NCI-H526 treated with DMSO at 0.1 percent for 48 hours (cell line): ENCODE measurements at regions not wholly inside any gene's neighbourhood (a gene's known extent, or its start where the extent isn't known, plus 50 kb on each side); places are given as distances from the start of the nearest gene placed in this dataset.
"Not testable (repeated sequence)": the region's sequence is repeated elsewhere in the genome, so short reads cannot be mapped to it uniquely, and the experiment has no call there.

Source experiments
- DNase-seq: peaks from one replicate; lab custom pipeline; 2025; lab: John Stamatoyannopoulos, UW

GRCh38 chr1:213782941-213783672 is 204.7 kb upstream of the PROX1 start:
- DNase-seq: no peak

DNA sequence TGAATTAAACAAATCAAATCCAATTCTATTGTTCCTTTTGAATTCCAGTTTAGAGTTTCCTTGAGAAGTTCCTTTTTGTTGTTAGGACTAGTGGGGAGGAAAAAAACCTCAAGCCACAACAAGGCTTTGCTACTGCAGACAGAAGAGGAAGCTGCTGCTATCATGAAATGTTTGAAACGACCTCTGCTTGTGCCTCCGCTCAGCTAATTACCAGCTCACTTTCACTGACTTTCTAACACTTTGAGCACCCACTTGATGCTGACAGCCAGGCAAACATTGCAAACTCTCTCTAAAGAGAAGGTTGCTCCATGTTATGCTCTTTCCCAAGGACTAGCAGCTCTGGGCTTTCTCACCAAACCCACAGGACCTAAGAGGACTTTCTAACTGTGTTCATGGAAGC is 203.9 kb upstream of the PROX1 start:
- no peak for DNase-seq

GRCh38 chr1:213786683-213787082 is 201.1 kb upstream of the PROX1 start:
- no peak for DNase-seq

GRCh38 chr1:213790565-213790964 is 197.2 kb upstream of the PROX1 start:
- DNase-seq: no peak

- no peak for DNase-seq
Measured at GRCh38 chr1:213793482-213794067, 194.2 kb upstream of the PROX1 start.

GRCh38 chr1:213796525-213796924 is 191.2 kb upstream of the PROX1 start:
- DNase-seq: no peak

DNA sequence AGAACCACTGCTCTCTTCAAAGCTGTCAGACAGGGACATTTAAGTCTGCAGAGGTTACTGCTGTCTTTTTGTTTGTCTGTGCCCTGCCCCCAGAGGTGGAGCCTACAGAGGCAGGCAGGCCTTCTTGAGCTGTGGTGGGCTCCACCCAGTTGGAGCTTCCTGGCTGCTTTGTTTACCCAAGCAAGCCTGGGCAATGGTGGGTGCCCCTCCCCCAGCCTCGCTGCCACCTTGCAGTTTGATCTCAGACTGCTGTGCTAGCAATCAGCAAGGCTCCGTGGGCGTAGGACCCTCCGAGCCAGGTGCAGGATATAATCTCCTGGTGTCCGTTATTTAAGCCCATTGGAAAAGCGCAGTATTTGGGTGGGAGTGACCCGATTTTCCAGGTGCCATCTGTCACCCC is 179.5 kb upstream of the PROX1 start:
- DNase-seq: not testable (repeated sequence)

DNA sequence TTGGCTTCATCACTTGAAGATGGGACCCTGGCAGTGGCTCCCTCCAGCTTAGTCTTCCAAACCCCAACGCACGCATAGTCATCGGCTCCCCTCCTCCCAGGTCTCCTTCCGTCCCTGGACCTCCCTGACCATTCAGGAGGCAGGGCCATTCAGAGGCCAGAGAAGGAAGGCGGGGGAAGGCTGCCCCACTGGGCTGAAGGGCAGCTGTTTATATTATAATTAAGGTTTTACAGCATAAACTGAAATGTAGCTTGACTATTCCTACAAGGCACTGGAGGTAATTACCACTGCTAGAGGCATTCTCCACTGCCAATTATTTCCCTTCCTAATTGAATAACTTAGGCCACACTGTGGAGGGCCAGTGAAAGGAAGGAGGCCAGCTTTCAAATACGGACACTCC is 170.6 kb upstream of the PROX1 start:
- no peak for DNase-seq

DNA sequence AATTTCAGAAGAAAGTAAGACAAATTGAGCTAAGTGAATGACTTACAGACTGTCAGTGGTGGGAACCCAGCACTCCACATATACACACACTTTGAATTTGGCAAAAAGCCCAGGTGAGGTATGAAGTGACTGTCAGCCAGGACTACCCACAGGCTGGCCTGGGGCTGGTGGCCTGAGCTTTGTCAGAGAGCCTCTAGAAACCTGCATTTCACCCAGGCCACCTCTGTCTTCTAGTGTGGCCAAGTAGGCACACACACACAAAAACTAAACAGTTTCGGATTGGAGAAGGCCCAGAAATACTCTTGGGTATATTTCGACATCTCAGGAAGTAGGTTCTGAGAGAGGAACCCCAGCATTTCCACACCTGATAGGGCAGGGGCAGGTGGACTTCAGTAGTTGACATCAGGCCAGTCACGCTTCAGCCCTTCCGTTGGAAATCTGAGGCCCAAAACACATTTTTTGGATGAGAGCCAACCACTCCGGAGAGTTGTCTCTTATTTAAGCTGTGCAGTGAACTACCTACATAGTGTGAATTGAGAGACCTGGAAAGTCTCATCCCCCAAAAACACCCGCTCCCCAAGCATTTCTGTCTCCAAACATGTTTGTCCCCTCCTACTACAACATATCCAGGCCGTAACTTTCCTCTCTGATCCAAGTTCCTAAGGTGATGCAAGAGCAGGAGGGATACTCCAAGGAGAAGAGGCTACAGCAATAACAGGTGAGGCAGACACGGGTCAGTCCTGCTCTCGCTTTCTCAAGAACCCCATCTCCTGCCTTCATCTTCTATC is 167.2 kb upstream of the PROX1 start:
- DNase-seq: no peak

DNA sequence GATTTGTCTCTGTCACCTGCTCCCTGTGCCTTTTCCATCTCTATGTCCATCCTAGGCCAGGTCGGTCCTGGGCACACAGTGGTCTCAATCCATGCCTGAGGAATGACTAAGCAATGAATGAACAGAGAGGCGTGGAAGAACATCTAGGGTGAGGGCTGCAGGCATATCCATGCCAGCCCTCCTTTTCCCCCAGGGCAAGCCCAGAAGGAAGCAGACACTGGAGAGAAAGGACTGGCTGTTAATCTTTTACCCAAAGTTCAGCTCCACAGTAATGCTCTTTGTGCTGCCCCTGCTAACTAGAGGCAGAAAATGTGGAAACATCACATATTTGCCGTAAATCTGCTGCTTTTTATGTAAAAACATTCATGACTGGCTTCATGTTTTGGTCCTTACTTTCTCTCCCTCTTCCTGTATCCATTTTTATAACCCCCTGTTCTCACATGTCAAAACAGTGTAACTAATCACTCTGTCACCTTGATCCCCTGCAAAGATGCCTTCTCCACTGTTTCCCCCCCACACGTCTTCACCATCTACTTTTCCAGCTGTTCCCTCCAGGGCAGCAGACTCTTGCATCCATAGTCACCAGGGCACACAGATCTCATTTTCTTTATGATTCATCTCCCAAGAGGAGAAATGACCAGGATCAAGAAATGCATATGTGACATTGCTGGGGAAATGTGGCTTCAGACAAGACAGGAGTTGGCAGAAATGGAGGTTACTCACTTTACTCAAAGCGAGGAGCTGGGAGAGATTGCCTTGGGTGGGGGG is 166.4 kb upstream of the PROX1 start:
- no peak for DNase-seq

GRCh38 chr1:213821943-213822334 is 165.8 kb upstream of the PROX1 start:
- no peak for DNase-seq

- no peak for DNase-seq
Measured at GRCh38 chr1:213826891-213827290, 160.9 kb upstream of the PROX1 start.

DNA sequence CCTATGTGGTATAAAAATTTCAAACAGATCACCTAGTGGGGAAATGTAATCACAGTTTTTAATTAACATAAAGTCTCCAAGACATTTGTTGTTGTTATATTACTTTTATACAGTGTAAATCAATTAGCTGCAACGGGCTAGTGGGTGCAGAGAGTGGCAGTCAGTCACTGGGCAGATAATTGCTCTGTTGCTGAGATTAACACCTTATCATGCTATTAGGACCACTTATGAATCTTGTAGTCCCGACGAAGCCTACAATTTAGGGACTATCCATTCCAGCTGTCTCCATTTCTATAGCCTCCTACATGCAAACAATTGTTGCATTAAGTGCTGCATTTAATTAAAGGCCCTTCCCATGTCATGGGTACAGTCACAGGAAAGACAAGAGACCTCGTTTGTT is 158.9 kb upstream of the PROX1 start:
- no peak for DNase-seq

GRCh38 chr1:213829780-213830179 is 158.0 kb upstream of the PROX1 start:
- no peak for DNase-seq

- no peak for DNase-seq
Measured at GRCh38 chr1:213830371-213830770, 157.4 kb upstream of the PROX1 start.

- no peak for DNase-seq
Measured at GRCh38 chr1:213840575-213840974, 147.2 kb upstream of the PROX1 start.

DNA sequence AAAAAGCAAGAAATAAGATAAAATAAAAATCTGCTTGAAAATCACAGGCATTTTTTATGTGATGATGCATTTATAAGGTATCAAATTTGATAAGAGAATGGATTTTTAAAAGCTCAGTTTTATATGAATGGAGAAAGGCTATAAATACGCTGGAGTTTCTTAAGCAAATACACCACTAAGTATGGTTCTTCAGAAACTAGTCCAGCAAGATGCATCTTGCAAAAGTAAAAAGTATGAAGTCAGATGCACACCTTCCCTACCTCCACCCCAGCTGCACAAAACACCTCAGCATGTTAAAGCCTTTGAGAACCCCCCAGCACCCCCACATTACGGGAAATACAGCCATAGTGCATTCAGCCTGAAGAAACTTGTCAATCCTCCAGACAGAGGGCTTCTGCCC is 143.1 kb upstream of the PROX1 start:
- DNase-seq: no peak

GRCh38 chr1:213852107-213852506 is 135.7 kb upstream of the PROX1 start:
- DNase-seq: no peak

- no peak for DNase-seq
Measured at GRCh38 chr1:213858581-213858980, 129.2 kb upstream of the PROX1 start.

DNA sequence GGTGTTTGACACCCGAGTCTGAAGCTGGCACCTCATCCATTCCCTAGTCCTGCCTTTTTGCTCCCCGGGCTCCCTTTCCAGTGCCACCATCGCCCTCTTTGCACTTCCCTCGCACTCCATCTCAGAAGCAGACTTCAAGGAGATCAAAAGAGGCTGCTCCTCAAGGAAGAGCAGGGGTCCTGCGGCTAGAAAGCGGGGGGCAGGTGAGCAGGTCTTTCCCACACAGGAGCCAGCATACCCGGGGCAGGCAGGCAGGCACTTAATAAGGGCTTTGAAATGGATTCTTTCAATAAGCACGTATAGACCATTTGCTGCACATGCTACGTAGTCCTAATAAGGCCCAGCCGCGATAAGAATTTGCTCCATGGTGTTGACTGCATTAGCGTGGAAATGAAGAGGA is 125.9 kb upstream of the PROX1 start:
- no peak for DNase-seq

GRCh38 chr1:213864091-213864490 is 123.7 kb upstream of the PROX1 start:
- DNase-seq: no peak

- DNase-seq: no peak
Measured at GRCh38 chr1:213868482-213868881, 119.3 kb upstream of the PROX1 start.

- DNase-seq: no peak
Measured at GRCh38 chr1:213871179-213871578, 116.6 kb upstream of the PROX1 start.
